IMR-90 (cell line): ENCODE measurements at regions not wholly inside any gene's neighbourhood (a gene's known extent, or its start where the extent isn't known, plus 50 kb on each side); places are given as distances from the start of the nearest gene placed in this dataset.

Source experiments
- ATAC-seq: fragments of 200-7000 bp; cut with Tn5 transposase; 2 replicates; pipeline ENCODE4 v1.9.1; 2020; ENCODE audit warnings: low read depth, mild to moderate bottlenecking, moderate library complexity
- BruUV-seq: library from RNA; stranded (reverse); fragments of 400-500 nt; replicated peaks from 2 replicates; lab custom pipeline; 2021; lab: Mats Ljungman, UMichigan
- CTCF ChIA-PET: fragments of 300-600 bp; formaldehyde crosslinking; extraction: SDS; loops from one replicate; lab custom pipeline; 2021; ENCODE audit warnings: antibody characterized with exemption; lab: Yijun Ruan, JAX
- POLR2A ChIA-PET: fragments of 300-600 bp; sonication (Branson Sonifier 250); formaldehyde crosslinking; loops from one replicate; lab custom pipeline; 2022; ENCODE audit warnings: antibody characterized with exemption; ENCODE audit not compliant: unreplicated experiment; lab: Charles Lee
- DNase-seq: peaks from one replicate; pipeline ENCODE4 v3.0.0; 2013
- H2AFZ ChIP-seq: replicated peaks from 2 replicates; pipeline ENCODE3; 2013; ENCODE audit warnings: low read length, mild to moderate bottlenecking; ENCODE audit not compliant: poor library complexity
- H2AK5ac ChIP-seq: 2 replicates; pipeline ENCODE4 v1.6.1; 2013; ENCODE audit warnings: low read depth, low read length, inconsistent platforms
- H2AK9ac ChIP-seq: replicated peaks from 2 replicates; pipeline ENCODE3; 2013; ENCODE audit warnings: mild to moderate bottlenecking, low read depth, low read length, moderate library complexity; ENCODE audit not compliant: poor library complexity
- H2BK120ac ChIP-seq: 2 replicates; pipeline ENCODE4 v1.6.1; 2013; ENCODE audit warnings: low read depth, low read length, inconsistent platforms
- H2BK15ac ChIP-seq: 3 replicates; pipeline ENCODE4 v1.6.1; 2013; ENCODE audit warnings: low read depth, low read length, inconsistent platforms
- H2BK20ac ChIP-seq: 2 replicates; pipeline ENCODE4 v1.6.1; 2013; ENCODE audit warnings: low read depth, mild to moderate bottlenecking, inconsistent platforms, low read length, moderate library complexity
- H2BK5ac ChIP-seq: 2 replicates; pipeline ENCODE4 v1.6.1; 2013; ENCODE audit warnings: mild to moderate bottlenecking, low read depth, low read length, inconsistent platforms; ENCODE audit not compliant: poor library complexity, severe bottlenecking
- H3K14ac ChIP-seq: replicated peaks from 2 replicates; pipeline ENCODE4 v1.6.1; 2013; ENCODE audit warnings: low read depth, low read length, inconsistent platforms
- H3K18ac ChIP-seq: 2 replicates; pipeline ENCODE4 v1.6.1; 2013; ENCODE audit warnings: low read depth, low read length, control low read depth
- H3K23ac ChIP-seq: 2 replicates; pipeline ENCODE4 v1.6.1; 2013; ENCODE audit warnings: low read depth, low read length, inconsistent platforms
- H3K27ac ChIP-seq: 2 replicates; pipeline ENCODE4 v1.5.1; 2013; ENCODE audit warnings: mild to moderate bottlenecking, control low read depth, low read length; ENCODE audit not compliant: insufficient read depth
- H3K27me3 ChIP-seq: 2 replicates; pipeline ENCODE4 v1.6.1; 2013; ENCODE audit warnings: low read length; ENCODE audit not compliant: control insufficient read depth, insufficient read depth
- H3K36me3 ChIP-seq: 2 replicates; pipeline ENCODE4 v1.6.1; 2013; ENCODE audit warnings: low read length, mixed read lengths; ENCODE audit not compliant: control insufficient read depth, insufficient read depth
- H3K4ac ChIP-seq: 2 replicates; pipeline ENCODE4 v1.6.1; 2013; ENCODE audit warnings: low read depth, low read length, inconsistent platforms
- H3K4me1 ChIP-seq: 2 replicates; pipeline ENCODE4 v1.6.1; 2013; ENCODE audit warnings: low read length, mixed read lengths; ENCODE audit not compliant: control insufficient read depth, insufficient read depth
- H3K4me2 ChIP-seq: 2 replicates; pipeline ENCODE4 v1.6.1; 2013; ENCODE audit warnings: low read depth, mild to moderate bottlenecking, control low read depth, low read length, moderate library complexity
- H3K4me3 ChIP-seq: 2 replicates; pipeline ENCODE4 v1.5.1; 2013; ENCODE audit warnings: low read depth, mild to moderate bottlenecking, control low read depth, low read length, moderate library complexity; ENCODE audit not compliant: insufficient read depth
- H3K56ac ChIP-seq: 2 replicates; pipeline ENCODE4 v1.6.1; 2013; ENCODE audit warnings: low read length, inconsistent platforms; ENCODE audit not compliant: insufficient read depth; ENCODE audit errors: extremely low read depth
- H3K79me1 ChIP-seq, 2 experiments: 2 replicates each; pipeline ENCODE4 v1.6.1; 2013; ENCODE audit warnings: low read length in 2 of 2, inconsistent platforms in 1 of 2, low read depth in 1 of 2
- H3K9ac ChIP-seq: 2 replicates; pipeline ENCODE4 v1.6.1; 2013; ENCODE audit warnings: low read depth, low read length, control low read depth
- H3K9me1 ChIP-seq: 2 replicates; pipeline ENCODE4 v1.6.1; 2013; ENCODE audit warnings: low read length, inconsistent platforms; ENCODE audit not compliant: insufficient read depth
- H3K9me3 ChIP-seq: 2 replicates; pipeline ENCODE4 v1.6.1; 2013; ENCODE audit warnings: low read length; ENCODE audit not compliant: control insufficient read depth, insufficient read depth
- H4K20me1 ChIP-seq: 2 replicates; pipeline ENCODE4 v1.6.1; 2013; ENCODE audit warnings: low read length, inconsistent platforms; ENCODE audit not compliant: insufficient read depth
- H4K5ac ChIP-seq: 2 replicates; pipeline ENCODE4 v1.6.1; 2013; ENCODE audit warnings: mild to moderate bottlenecking, low read depth, low read length, control low read depth
- H4K8ac ChIP-seq, 2 experiments: 2 replicates each; pipeline ENCODE4 v1.6.1; 2013; ENCODE audit warnings: low read depth in 2 of 2, low read length in 2 of 2, control low read depth in 1 of 2, inconsistent platforms in 1 of 2
- H4K91ac ChIP-seq: 2 replicates; pipeline ENCODE4 v1.6.1; 2013; ENCODE audit warnings: low read depth, low read length, inconsistent platforms; ENCODE audit not compliant: insufficient read depth
- CEBPB ChIP-seq: IDR thresholded peaks from 2 replicates; pipeline ENCODE4 v1.6.1; 2012; ENCODE audit warnings: low read depth, low read length, improper control_type of control experiment
- CHD1 ChIP-seq: IDR thresholded peaks from 2 replicates; pipeline ENCODE4 v1.6.1; 2012; ENCODE audit warnings: low read depth, low read length, improper control_type of control experiment
- CTCF ChIP-seq: conservative IDR thresholded peaks from 2 replicates; pipeline ENCODE4 v1.5.1; 2012; ENCODE audit warnings: mild to moderate bottlenecking, low read depth, low read length, improper control_type of control experiment
- ELK1 ChIP-seq: fragments of 150-350 bp; IDR thresholded peaks from 2 replicates; pipeline ENCODE4 v1.6.1; 2016; ENCODE audit warnings: low read depth, mild to moderate bottlenecking, low read length, moderate library complexity, borderline replicate concordance
- FOS ChIP-seq: fragments of 150-350 bp; IDR thresholded peaks from 2 replicates; pipeline ENCODE4 v1.6.1; 2016; ENCODE audit warnings: low read depth, low read length
- MAFK ChIP-seq: IDR thresholded peaks from 2 replicates; pipeline ENCODE4 v1.6.1; 2012; ENCODE audit warnings: low read depth, low read length, improper control_type of control experiment
- MAZ ChIP-seq: IDR thresholded peaks from 2 replicates; pipeline ENCODE4 v1.6.1; 2012; ENCODE audit warnings: low read depth, mild to moderate bottlenecking, low read length, improper control_type of control experiment, moderate library complexity, borderline replicate concordance
- MXI1 ChIP-seq: IDR thresholded peaks from 2 replicates; pipeline ENCODE4 v1.6.1; 2012; ENCODE audit warnings: low read depth, mild to moderate bottlenecking, low read length, moderate library complexity, borderline replicate concordance
- NFE2L2 ChIP-seq: fragments of 150-350 bp; IDR thresholded peaks from 2 replicates; pipeline ENCODE4 v1.6.1; 2016; ENCODE audit warnings: low read depth, mild to moderate bottlenecking, low read length
- POLR2A ChIP-seq: IDR thresholded peaks from 2 replicates; pipeline ENCODE4 v1.6.1; 2012; ENCODE audit warnings: mild to moderate bottlenecking, low read depth, low read length
- RAD21 ChIP-seq: IDR thresholded peaks from 2 replicates; pipeline ENCODE4 v1.6.1; 2012; ENCODE audit warnings: low read length, improper control_type of control experiment
- RCOR1 ChIP-seq: IDR thresholded peaks from 2 replicates; pipeline ENCODE4 v1.6.1; 2012; ENCODE audit warnings: mild to moderate bottlenecking, low read length, improper control_type of control experiment; ENCODE audit not compliant: insufficient replicate concordance
- SMC3 ChIP-seq: fragments of 150-350 bp; IDR thresholded peaks from 2 replicates; pipeline ENCODE4 v1.6.1; 2016; ENCODE audit warnings: low read depth, mild to moderate bottlenecking, antibody characterized with exemption, low read length, moderate library complexity
- USF2 ChIP-seq: fragments of 150-350 bp; IDR thresholded peaks from 2 replicates; pipeline ENCODE4 v1.6.1; 2017; ENCODE audit warnings: mild to moderate bottlenecking, antibody characterized with exemption, low read length, low read depth
- WGBS, 2 experiments: methylation state at CpG; one replicate each; pipeline versions ENCODE4 v1.1.5 to v1.1.7; 2013; ENCODE audit warnings: missing lambda C conversion rate in 2 of 2; ENCODE audit not compliant: insufficient read length in 1 of 2; ENCODE audit errors: extremely low coverage in 2 of 2; 5-methylcytosine and 5-hydroxymethylcytosine counted together
- dilution Hi-C: fragments of 300-500 bp; cut with HindIII; formaldehyde crosslinking; loops from one replicate; pipeline ENCODE4 v1.14.3; 2018; ENCODE audit warnings: low sequenced_read_pairs; ENCODE audit not compliant: unreplicated experiment
- in situ Hi-C: fragments of 300-500 bp; cut with MboI; formaldehyde crosslinking; loops from 3 replicates; pipeline ENCODE4 v1.14.3; 2019; ENCODE audit warnings: low sequenced_read_pairs, inconsistent platforms, mixed read lengths
- intact Hi-C: fragments of 100-400 bp; cut with micrococcal nuclease; formaldehyde crosslinking; loops from 2 replicates; pipeline ENCODE4 v1.10.0; 2022

GRCh38 chr16:54453871-54454270, 167.3 kb upstream of the IRX3 start:
- Histone ChIP-seq H3K4ac (no peak overlapping the region), H3K4me3 (no peak overlapping the region), H2BK20ac (no peak overlapping the region), H2AK5ac (no peak overlapping the region), H3K9me3 (no peaks in the 10 kb centered on the region), H3K27ac (no peak overlapping the region), H2BK15ac (no peak overlapping the region), H2AK9ac (no peak overlapping the region), H3K9me1 (no peaks in the 10 kb centered on the region), H4K8ac (no peak overlapping the region), H3K27me3 (no peaks in the 10 kb centered on the region), H3K4me1 (no peaks in the 10 kb centered on the region), H3K18ac (no peak overlapping the region), H3K14ac (no peak overlapping the region), H3K9ac (no peak overlapping the region), H4K20me1 (no peaks in the 10 kb centered on the region), H3K23ac (no peak overlapping the region), H3K56ac (no peak overlapping the region), H4K5ac (no peak overlapping the region), H3K36me3 (no peaks in the 10 kb centered on the region), H3K79me1 (no peaks in the 10 kb centered on the region), H2BK5ac (no peak overlapping the region), H2AFZ (no peak overlapping the region), H2BK120ac (no peak overlapping the region), H3K4me2 (no peak overlapping the region), H4K91ac (no peak overlapping the region)
- no peak for TF ChIP-seq CHD1
- no peak for TF ChIP-seq RAD21
- no peak for TF ChIP-seq CEBPB
- TF ChIP-seq USF2 = no peak
- TF ChIP-seq MAZ = no peak
- TF ChIP-seq FOS = no peak
- no peak for TF ChIP-seq SMC3
- TF ChIP-seq MXI1 = no peak
- TF ChIP-seq CTCF = no peak
- TF ChIP-seq POLR2A = no peak
- TF ChIP-seq MAFK = no peak
- TF ChIP-seq ELK1 = no peak
- TF ChIP-seq NFE2L2 = no peak
- TF ChIP-seq RCOR1 = no peak
- WGBS, 2 experiments = no CpG with 5 or more reads among the region's 2 CpGs
- intact Hi-C loops = no loop called here
- CTCF ChIA-PET = no interaction called here
- no peak for DNase-seq
- BruUV-seq = no TSS peak
- POLR2A ChIA-PET = no interaction called here
- dilution Hi-C loops = no loop called here
- no peak for ATAC-seq
- in situ Hi-C loops = no loop called here
